ENCODE measurements at regions not wholly inside any gene's neighbourhood (a gene's known extent, or its start where the extent isn't known, plus 50 kb on each side); places are given as distances from the start of the nearest gene placed in this dataset.

DNA sequence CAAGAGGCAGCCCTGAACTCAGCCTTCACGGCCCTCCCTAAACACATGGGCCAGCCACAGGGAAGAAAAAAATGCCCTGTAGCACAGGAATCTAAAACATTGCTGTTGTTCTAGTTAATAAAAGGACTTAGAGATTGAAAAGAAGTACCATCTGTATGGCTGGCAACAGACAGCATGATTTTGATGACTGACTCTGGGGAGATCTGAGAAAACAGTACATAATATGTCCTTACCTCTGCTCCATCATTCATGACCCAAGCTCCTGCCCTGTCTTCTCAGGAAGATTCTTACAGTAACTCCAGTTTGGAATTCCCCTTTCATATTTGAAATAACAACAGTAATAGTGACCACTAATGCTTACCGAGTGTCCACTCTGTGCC lies 244.2 kb downstream of the ETS1 start:
- H3K27ac ChIP-seq = no peak overlapping the region
- no peaks in the 10 kb centered on the region for H3K36me3 ChIP-seq
- no peaks in the 10 kb centered on the region for H3K4me1 ChIP-seq (ENCODE audit: control insufficient read depth in 1 of 2, low read depth in 2 of 2)
- H3K9me3 ChIP-seq = no peaks in the 10 kb centered on the region
- ATAC-seq (ENCODE audit: insufficient number of reproducible peaks, low FRiP score, low read depth) (no peak), DNase-seq (ENCODE audit: low spot score) (no peak)
- no peaks in the 10 kb centered on the region for H3K27me3 ChIP-seq (replicated peaks; ENCODE audit: insufficient read depth)
- TF ChIP-seq, protein P1, sequence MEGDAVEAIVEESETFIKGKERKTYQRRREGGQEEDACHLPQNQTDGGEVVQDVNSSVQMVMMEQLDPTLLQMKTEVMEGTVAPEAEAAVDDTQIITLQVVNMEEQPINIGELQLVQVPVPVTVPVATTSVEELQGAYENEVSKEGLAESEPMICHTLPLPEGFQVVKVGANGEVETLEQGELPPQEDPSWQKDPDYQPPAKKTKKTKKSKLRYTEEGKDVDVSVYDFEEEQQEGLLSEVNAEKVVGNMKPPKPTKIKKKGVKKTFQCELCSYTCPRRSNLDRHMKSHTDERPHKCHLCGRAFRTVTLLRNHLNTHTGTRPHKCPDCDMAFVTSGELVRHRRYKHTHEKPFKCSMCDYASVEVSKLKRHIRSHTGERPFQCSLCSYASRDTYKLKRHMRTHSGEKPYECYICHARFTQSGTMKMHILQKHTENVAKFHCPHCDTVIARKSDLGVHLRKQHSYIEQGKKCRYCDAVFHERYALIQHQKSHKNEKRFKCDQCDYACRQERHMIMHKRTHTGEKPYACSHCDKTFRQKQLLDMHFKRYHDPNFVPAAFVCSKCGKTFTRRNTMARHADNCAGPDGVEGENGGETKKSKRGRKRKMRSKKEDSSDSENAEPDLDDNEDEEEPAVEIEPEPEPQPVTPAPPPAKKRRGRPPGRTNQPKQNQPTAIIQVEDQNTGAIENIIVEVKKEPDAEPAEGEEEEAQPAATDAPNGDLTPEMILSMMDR (IDR thresholded peaks at IDR 0.05) = no peak
- H3K4me3 ChIP-seq = no peak overlapping the region

DNA sequence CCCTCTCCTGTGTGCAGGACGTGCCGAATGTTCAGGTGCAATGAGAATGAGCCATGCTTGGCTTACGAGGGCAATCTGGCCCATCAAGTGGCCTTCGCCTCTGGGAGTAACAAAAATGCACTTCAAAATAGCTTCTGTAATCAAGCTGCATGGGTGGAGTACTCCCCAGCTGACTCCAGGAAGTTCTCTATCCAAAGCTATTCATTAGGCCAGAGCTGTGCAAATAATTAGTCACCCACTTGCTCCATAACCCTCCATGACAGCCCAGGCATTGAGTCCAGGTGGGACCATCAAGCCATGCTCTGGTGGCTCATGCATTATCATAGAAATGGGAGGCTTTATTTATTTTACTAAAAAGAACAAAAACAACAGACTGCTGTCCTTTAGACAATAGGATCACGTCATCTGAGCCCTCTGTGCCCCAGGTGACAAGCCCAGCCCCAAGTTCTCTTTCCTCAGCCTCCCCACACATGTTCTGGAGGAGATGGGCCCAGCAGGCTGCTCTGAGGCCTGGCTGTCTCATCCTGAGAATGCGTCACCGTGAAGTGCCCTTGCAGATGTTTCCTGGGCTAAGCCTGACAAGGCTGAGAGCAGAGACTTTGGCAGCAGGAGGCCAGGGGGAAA lies 244.7 kb downstream of the ETS1 start:
- TF ChIP-seq, protein P1 (IDR thresholded peaks at IDR 0.05) = no peak
- Histone ChIP-seq H3K27me3 (replicated peaks; ENCODE audit: insufficient read depth) (no peaks in the 10 kb centered on the region), H3K4me3 (no peak overlapping the region), H3K36me3 (no peaks in the 10 kb centered on the region), H3K9me3 (no peaks in the 10 kb centered on the region), H3K27ac (no peak overlapping the region), H3K4me1 (ENCODE audit: control insufficient read depth in 1 of 2, low read depth in 2 of 2) (no peaks in the 10 kb centered on the region)
- ATAC-seq (ENCODE audit: insufficient number of reproducible peaks, low FRiP score, low read depth) (no peak), DNase-seq (ENCODE audit: low spot score) (no peak)

DNA sequence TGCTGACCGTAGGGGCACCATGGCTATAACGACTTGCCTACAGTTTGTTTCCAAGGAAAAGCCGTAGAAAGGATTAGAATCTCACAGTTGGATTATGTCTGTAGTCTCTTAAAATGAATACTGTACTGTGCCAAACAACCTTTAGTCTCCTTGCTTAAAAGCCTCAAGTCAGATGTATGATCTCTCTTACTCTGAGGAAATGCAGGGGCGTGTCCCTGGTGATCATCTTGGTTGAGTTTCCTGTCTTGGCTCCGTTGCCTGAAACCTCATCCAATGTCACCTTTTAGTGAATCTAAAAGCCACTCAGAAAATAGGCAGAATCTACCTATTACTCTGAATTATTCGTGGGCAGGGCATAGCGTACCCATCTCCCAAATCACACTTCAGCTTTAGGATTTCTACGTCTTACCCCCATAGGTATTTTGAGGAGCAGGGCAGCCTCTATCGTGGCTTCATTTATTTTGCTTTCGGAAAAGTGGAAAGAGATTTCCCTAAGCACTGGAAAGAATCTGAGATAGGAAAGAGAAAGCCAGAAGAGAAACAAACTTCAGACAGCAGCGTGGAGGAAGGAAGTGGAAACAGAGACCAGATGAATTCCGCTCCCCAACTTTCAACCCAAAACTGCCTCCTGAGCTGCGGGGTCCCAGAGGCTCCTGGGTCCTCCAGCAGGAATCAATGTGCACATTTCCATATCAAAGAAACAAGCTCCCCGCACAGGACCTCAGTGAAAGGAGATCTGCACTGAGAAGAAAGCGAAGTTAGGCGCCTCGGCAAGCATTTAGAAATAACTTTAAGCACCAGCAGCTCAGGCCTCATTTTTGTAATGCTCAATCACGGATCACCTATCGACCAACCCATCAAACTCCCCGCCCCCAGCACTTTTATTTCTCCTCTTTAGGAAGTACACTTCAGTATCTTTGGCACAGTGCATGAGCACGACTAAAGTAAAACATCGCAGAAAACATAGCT lies 245.8 kb downstream of the ETS1 start:
- Histone ChIP-seq H3K27me3 (replicated peaks; ENCODE audit: insufficient read depth) (no peaks in the 10 kb centered on the region), H3K36me3 (no peaks in the 10 kb centered on the region), H3K4me1 (ENCODE audit: control insufficient read depth in 1 of 2, low read depth in 2 of 2) (no peaks in the 10 kb centered on the region), H3K9me3 (no peaks in the 10 kb centered on the region), H3K4me3 (no peak overlapping the region), H3K27ac (no peak overlapping the region)
- TF ChIP-seq, protein P1 (IDR thresholded peaks at IDR 0.05) = no peak
- DNase-seq (ENCODE audit: low spot score) (no peak), ATAC-seq (ENCODE audit: insufficient number of reproducible peaks, low FRiP score, low read depth) (no peak)

DNA sequence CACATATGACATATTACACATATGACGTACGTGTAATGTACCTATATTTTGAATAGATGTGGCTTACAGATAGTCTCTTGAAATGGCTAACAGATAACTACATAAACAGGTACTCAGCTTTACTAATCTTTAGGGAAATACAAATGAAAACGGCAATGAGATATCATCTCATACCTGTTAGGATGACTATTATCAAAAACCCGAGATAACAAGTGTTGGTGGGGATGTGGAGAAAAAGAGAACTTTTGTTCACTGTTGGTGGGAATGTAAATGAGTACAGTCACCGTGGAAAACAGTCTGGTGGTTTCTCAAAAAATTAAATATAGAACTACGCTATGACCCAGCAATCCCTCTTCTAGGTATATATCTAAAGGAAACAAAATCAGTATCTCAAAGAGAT lies 247.6 kb downstream of the ETS1 start:
- DNase-seq (ENCODE audit: low spot score) (no peak), ATAC-seq (ENCODE audit: insufficient number of reproducible peaks, low FRiP score, low read depth) (no peak)
- H3K27me3 ChIP-seq (replicated peaks; ENCODE audit: insufficient read depth) = no peaks in the 10 kb centered on the region
- H3K36me3 ChIP-seq = no peaks in the 10 kb centered on the region
- H3K4me1 ChIP-seq (ENCODE audit: control insufficient read depth in 1 of 2, low read depth in 2 of 2) = no peaks in the 10 kb centered on the region
- H3K27ac ChIP-seq = no peak overlapping the region
- H3K4me3 ChIP-seq = no peak overlapping the region
- TF ChIP-seq, protein P1 (IDR thresholded peaks at IDR 0.05) = no peak
- H3K9me3 ChIP-seq = no peaks in the 10 kb centered on the region

DNA sequence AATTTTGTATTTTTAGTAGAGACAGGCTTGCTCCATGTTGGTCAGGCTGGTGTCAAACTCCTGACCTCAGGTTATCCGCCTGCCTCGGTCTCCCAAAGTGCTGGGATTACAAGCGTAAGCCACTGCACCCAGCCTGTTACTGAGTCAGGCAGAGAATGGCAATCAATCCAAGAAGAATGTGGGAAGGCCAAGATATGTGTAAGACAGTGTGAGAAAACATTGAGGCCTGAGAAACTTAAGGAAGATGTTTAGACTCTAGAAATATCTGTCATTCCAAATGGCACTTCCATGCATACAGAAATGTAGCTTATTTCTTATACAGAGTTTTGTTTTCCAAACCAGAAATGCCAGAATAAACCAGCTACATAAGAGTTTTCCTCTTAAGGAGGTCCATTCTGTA lies 248.5 kb downstream of the ETS1 start:
- Histone ChIP-seq H3K27ac (no peak overlapping the region), H3K27me3 (replicated peaks; ENCODE audit: insufficient read depth) (no peaks in the 10 kb centered on the region), H3K36me3 (no peaks in the 10 kb centered on the region), H3K9me3 (no peaks in the 10 kb centered on the region), H3K4me3 (no peak overlapping the region), H3K4me1 (ENCODE audit: control insufficient read depth in 1 of 2, low read depth in 2 of 2) (no peaks in the 10 kb centered on the region)
- TF ChIP-seq, protein P1 (IDR thresholded peaks at IDR 0.05) = no peak
- DNase-seq (ENCODE audit: low spot score) = no peak
- no peak for ATAC-seq (ENCODE audit: insufficient number of reproducible peaks, low FRiP score, low read depth)
